ENCODE measurements at regions not wholly inside any gene's neighbourhood (a gene's known extent, or its start where the extent isn't known, plus 50 kb on each side); places are given as distances from the start of the nearest gene placed in this dataset.
A peak's percentile ranks its signal among the peaks of the same experiment; 100 is the strongest.

DNA sequence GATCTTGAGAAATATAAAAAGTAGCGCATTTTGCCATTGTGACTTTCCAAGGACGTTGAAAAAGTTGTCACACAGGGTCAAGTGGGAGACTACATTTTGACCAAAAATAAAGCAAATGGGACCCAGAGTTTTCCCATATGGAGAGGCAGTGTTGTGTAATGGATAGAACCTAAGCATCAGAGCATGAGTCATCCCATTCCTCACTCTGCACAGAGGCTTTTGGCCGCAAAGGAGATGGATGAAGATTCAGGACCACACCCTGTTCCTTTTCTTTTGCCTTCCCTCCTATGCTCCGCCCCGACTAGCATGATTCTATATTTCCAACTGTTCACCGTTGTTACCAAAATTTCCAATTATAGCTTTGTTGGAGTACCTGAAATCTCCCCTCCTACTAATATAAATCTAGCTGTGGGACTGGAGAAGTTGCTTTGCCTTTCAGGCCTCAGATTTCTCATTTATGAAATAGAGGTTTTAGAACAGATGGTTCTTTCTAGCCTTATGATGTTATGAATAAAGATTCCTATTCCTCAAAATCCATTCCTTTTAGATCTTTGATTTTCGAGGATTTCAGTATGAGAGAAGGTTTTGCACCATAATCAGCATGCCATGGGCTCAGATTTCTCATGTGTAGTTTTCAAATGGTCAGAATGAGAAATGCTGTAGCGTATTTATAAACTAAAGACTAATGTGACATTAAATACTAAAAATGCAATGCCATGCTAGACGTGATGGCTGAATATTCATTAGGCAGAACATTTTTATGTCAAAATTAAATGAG, 921.9 kb upstream of the TENM4 start:
- peak; percentile 72 for DNase-seq

DNA sequence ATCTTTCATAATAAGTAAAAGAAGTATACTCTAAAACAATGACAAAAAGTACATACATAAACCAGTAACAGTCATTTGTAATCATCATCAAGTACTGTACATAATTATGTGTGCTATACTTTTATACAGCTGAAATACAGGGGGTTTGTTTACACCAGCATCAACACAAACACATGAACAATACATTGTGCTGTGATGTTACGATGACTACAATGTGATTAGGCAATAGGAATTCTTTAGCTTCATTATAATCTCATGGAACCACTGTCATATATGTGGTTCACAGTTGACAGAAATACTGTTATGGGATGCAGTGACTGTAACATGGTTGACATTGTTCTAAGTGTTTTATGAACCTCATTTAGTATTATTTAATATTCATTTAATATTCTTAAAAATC, 914.4 kb upstream of the TENM4 start:
- DNase-seq, result no peak

DNA sequence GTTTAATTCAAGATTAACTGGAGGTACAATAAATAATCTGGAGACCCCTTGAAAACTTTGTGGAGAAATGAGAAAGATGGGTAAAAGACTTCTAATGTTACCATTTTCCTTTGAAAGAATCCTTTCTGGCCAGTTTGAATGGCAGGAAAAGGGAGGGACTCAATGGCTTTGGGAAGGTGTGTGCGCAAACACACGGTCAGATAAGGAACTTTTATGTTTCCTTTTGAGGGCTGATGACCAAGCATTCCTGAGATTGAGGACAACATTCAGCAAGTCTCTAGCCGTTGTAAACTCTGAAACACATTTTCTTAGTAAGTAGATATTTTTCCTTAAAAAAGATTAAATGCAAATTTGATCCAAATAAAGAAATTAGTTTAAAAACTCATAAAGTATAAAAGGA, 909.7 kb upstream of the TENM4 start:
- DNase-seq, result no peak

DNA sequence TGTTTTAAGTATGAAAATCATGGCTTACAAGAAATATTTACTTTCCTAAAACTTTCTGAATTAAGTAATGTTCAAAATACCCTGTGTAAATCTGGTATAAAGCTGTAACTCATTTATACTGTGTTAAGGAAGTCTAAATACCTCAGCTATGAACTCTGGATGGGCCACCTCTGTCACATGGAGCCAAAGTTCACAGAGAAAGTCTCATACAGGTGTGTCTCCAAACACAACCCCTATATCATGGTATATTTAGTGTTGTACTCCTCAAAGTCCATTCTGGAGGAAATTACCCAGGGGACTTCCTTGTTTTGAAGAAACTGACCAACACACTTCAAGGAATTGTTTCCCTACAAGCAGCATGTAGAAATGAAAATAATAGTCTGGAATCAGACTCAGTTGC, 909.2 kb upstream of the TENM4 start:
- no peak for DNase-seq

DNA sequence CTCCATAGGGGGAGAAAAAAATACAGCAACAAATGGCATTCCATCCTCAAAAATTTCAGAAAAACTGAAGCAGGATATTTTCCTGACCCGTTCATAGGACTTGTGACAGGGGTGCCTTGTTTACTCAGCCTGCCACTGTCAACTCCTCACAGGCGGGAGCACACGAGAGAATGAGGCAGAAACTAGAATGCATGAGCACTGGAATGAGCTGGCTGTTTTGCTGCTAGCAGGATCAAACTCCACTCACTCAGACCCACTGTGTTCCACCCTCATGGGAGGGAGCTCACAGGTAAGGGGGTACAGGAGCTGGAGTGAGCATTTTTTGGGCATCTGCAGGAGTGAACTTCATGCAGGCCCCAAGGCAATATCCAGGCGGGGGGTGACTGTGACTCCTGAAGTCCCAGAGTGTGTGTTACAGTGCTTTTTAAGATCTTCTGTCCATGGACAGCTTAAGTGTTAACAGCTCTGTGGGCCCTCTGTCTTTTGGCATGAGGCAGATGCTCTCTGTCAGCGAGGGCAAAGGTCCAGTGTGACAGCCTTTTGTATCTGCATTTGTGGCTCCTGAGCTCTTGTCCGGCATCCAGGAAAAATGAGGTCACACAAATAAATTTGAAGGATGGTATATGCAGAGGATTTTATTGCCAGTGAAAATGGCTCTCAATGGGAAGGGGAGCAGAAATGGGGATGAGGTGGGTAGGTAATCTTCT, 905.7 kb upstream of the TENM4 start:
- no peak for DNase-seq

DNA sequence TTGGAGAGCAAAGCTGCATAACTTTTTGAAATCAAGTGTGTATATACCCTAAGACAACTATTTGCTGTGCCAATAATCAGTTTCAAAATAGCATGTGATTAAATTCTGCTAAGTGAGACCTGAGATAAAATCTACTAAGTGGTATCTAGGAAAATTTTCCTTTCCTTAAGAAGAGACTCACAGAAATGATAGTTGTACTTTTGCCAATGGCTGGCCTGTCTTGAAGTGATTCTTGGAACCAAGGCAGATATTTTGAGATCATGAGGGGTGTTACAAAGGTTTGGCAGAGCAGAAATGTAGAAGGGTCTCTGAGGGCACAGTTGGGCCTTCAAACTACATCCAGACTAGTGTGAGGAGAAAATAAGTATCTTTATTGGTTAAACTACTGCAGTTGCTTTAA, 902.6 kb upstream of the TENM4 start:
- no peak for DNase-seq

DNA sequence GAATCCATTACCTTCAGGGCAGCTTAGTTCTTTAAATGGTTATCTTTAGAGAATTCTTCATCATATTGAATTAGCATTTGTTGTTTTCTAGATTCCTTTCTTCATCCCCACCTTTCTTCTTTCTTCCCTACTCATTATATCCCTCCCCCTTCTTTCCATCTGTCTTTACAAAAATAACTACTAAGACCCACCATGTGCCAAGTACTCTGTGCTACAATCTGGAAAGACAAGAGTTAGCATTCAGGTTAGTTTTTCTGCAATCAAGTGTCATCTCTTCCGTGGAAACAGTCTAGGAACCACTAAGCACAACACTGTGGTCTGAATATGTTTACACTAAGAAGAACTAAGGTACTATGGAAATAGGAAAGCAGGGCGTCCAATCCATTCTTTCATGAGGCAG, 897.4 kb upstream of the TENM4 start:
- DNase-seq, result no peak

DNA sequence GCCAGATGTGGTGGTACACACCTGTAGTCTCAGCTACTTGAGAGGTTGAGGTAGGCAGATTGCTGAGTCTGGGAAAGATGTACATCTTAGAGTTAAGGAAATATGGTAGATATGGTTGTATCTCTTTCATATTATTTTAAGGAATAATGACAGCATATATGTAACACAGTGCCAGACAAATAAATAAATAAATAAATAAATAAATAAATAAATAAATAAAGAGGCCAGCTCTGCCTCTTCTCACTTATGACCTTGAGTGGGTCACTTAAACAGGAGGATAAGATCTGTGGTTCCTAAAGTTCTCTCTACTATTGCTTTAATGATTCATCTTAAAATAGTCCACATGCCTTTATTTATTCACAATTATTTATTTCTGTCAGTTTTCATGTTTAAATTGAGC, 890.9 kb upstream of the TENM4 start:
- no peak for DNase-seq

DNA sequence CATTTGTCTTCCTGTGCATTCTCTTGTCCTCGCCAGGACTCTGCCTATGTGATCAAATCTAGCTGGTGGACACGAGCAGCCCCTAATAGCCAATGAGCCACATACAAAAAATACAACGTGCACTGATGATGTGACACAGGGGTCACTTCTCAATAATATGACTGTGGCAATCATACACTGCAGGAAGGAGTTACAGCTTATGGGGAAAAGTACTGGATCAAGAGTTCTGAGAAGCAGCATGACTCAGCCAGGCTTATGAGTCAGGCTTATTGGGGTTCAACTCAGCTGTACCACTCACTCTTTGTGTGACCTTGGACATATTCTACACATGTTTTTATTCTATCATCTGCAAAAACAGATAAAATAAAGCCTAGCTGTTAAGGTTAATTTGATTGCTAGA, 889.4 kb upstream of the TENM4 start:
- DNase-seq, result peak; percentile 44

DNA sequence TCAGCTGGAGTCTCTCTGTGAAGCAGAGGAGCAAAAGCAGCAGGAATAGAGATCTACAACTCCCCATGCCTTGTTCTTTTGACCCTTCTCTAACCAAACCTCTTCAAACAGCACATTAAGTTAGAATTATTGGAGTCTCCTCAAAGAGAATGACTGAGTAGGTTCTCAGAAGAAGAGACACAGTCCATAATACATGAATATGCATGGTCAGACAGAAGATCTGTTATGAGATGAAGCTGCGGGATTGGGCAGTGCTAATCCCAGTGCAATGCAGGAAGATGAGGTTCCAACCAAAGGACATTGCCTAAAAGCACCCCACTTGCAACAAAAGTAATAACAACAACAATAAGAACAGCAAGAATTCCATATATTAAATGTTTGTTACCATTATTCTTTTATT, 887.9 kb upstream of the TENM4 start:
- DNase-seq, result no peak

DNA sequence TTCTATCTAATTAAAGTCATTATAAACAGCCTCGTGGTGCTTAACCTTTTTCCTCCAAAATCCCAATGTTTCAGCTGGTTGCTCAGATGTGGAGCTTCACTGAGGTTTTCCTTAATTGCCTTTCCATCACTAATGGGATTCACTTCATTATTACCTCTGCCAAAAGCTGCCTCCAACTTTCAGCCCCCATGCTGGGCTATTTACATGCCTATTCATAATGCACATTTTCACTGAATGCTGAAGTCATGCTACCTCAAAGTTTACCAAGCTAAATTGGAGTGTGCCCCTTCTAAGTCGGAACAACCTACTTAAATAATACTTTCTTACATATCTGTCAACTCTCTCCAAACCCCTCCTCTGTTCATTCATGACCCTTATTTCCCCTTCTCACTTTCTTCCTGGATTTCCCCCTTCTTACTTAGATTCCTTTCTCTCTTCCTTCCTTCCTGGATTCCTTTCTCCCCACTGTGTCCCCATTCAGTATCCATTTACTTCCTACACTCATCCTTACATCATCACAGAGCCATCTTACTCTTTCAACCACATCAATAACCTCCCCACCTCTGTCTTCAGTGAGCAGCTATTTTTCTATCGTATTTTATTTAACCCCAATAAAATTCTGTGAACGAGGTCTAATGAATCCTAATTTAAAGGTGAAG, 887.3 kb upstream of the TENM4 start:
- no peak for DNase-seq

DNA sequence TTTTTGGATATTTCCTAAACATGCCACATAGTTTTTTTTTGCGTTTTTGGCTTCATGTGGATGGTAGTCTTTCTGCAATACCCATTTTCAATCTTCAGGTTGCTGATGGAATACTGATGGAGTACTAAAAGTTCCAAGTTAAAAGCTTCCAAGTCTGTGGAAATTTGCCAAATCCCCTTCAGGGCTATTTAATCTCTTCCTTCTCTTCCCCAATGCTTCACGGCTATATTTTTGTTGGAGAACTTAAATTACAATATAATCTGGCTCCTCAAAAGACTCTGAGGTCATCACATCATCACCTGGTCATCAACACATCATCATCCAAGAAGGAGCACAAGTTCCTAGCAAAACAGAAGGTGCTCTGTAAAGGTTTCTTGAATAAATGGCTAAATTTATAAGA, 881.0 kb upstream of the TENM4 start:
- DNase-seq, result no peak

DNA sequence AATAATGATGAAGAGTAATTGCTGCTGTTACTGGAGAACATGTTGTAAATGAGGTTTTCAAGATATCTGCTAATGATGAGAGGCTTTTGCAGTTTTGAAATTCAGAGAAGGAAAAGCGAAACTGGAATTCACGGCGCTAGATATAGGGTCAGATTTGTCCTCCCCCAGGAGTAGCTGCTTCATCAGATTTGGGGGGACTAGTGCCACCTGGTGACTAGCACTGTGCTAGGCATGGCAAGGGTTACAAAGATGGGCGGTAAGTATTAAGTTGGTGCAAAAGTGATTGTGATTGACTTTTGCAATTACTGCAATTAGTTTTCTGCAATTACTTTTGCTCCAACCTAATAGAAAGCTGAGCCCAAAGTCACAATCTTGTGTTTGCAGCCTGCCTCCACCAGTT, 879.9 kb upstream of the TENM4 start:
- peak; percentile 7 for DNase-seq

DNA sequence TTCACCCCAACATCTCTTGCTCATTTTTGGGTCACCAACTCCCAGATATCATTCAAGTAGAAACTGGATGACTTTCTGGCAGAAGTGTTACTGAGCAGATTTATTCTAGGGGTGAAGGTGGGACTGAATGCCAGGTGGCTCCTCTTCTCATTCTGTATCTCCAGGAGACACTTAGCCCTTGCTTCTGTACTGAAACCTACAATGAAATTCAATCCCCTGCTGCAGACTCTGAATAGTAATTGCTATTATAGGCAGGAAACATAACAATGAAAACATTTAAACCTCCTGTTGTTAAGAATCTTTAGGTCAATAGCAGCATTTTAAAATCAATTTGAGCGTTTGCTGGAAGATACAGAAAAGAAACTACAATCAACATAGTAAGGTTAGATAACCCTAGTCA, 879.4 kb upstream of the TENM4 start:
- DNase-seq, result no peak

DNA sequence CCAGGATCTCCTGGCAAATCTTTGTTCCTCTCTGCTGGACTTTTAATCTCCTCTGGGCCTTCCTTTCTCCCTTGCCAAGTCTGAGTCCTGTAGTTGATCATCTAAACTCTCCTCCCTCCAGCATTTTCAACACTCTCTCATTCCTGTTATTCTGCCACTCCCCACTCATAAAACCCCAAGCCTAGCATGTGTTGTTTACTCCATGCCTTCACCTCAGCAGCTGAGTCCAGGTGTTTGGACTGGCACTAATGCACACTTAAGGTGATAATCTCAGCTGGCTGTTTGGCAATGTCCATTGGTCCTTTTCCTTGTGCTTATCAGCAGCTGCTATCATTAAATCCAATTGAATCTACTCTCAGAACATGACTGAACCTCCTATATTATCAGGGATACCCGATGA, 876.8 kb upstream of the TENM4 start:
- no peak for DNase-seq

DNA sequence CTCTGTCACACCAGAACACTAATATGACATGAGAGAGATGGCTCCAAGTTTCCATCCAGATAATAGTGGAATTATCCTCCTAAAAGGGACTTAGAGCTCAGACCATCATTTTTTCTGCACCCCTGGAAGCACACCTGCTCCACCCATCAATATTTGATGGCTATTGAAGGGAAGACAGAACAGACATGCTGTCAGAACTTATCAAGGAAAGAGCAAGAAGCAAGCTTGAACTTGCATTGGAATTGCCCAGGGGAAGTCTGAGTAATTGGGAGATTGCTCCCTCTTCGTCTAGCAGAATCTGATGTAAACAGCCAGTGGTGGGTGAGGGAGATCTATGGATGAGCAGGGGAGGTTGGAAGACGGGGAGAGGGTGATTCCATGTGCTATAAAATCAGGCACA, 874.4 kb upstream of the TENM4 start:
- no peak for DNase-seq

DNA sequence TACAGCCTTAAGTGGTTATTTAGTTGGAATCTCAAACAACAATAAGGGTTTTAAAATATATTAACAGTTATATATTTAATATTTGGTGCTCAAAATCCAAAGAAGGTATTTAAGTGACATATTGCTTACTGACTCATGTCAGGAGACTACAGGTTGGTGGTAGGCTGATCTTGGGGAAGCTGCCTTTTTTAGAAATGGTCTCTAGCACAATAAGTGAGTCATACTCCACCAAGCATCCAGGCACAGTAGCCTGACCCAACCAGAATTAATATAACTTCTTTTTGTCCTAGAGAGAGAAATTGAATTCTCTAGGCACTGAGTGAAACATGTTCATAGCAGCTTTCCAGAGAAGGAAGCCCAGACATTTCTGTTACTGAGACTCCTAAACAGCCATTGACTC, 868.5 kb upstream of the TENM4 start:
- DNase-seq, result no peak

DNA sequence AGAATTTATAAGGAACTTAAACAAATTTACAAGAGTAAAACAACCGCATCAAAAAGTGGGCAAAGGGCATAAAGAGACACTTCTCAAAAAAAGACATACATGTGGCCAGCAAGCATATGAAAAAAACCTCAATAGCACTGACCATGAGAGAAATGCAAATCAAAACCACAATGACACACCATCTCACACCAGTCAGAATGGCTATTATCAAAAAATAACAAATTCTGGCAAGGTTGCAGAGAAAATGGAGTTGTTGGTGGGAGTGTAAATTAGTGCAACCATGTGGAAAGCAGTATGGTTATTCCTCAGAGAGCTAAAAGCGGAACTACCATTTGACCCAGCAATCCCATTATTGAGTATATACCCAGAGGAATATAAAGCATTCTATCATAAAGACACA, 866.8 kb upstream of the TENM4 start:
- DNase-seq, result peak; percentile 35

DNA sequence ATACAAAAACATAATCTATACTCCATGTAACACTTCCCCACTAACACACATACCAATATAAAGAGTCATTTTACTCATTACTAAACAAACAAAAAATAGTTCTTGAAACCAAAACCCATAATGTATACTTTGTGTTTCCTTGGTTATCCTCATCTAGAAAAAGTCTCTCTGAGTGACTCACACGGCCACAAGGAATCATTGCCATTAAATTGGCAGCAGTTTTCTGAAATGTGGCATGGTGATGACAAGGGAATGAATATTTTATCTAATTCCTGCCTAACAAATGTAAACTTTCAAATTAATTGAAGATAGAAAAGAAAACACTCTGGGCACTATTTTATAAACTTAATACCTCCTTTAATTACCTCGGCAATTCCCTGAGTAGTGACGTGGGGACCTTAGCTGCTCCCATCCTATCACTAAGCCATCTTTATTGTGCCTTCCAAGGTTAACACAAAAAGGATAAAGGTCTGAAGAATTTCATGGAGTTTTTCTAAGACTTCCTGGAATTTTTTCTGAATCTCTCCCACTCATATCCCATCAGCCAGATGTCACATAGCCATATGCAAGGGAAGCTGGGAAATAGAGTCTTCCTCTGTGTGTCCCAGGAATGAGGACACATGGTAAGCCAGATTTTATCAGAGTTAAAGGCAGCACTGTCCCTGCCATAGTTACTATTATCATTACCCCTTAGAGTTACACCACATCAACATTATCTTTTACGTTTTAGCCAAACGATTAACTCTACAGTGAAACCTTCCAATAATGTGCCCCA, 857.2 kb upstream of the TENM4 start:
- peak; percentile 55 for DNase-seq

DNA sequence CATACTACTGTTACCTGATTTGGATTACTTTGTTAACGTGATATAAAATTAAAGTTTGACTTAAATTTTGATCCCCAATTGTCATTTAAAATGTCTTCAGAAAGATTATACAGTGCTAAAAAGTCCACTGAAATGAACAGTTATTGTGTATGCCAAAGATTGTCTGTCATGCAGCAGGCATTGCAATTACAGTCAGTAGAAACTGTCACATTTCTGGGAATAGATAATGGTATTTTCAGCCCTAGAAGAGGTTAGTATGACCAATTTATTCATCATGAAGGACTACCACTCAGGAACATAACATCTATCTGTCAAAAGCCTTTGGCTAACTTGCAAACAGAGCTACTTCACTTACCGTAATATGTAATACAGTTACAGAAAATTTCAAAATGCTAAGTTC, 852.5 kb upstream of the TENM4 start:
- no peak for DNase-seq

DNA sequence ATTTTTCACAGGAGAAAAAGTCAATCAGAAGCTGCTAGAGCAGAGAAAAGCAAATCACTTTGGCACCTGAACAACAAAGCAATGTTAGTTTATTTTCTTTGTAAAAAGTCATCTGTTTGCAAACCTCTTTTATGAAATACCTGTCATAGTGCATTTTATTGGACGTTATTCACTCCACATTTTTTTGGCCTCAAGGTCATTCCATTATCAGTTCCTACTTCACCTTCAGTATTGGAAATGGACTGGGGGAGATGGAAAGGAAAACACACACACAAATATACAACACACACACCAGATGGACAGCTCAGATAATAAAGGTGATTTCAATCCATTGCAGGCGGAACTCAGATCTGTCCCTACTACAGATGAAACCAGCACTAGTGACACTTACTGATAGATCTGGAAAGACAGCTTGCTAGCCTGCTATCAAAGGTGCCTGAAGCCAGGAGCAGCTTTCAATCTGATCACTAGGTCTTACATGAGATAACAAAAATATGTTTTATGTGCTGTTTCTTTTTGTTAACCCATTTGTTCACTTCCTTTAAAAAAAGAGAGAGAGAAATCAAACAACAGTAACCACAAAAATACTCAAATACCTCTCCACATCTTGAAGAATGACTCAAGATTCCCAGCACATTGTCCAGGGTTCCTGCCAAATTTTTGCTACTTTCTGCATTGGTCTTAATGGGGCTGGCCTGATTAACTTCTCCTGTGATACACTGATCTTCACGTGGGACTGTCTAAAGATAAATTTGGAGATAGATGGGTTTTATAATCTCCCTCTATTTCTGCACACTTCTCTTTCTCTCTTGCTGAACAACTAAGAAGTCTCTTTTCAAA, 844.3 kb upstream of the TENM4 start:
- peak; percentile 63 for DNase-seq

DNA sequence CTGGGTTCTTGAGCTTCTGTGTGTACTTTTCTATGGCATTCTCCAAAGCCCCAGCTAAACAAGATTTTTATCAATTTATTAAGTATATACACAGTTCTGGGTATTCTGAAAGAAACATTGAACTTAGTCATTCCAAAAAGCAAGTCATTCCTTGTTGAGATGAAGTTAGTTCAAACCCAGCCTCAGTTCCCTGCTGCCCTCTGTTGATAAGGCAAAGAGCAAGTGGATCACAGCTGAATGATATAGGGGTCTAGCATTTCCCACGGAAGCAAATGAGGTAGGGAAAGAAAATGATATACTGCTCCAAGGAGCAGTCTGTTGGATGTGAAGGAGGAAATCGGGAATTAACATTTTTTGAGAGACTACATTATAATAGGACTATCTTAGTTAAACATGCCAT, 841.8 kb upstream of the TENM4 start:
- no peak for DNase-seq

DNA sequence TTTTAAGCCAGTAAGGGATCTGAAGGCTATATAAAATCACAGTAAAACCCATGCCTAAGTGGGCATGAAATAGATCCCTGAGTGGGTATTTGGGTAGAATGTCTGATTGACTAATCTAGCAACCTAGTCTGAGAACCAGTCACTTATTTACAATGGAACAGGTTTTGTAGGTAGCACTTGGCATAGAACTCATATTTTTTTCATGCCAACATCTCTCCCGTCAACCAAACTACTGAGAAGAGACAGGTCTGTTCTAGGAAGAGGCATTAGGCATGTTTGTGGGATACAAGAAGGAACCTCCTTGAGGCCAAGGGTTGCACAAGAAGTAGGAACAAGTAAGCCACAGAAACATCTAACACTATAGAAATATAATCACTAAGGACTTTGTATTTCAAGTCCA, 840.4 kb upstream of the TENM4 start:
- DNase-seq, result no peak
